ENCODE measurements at regions not wholly inside any gene's neighbourhood (a gene's known extent, or its start where the extent isn't known, plus 50 kb on each side); places are given as distances from the start of the nearest gene placed in this dataset.

- WGBS, 2 experiments (ENCODE audit: extremely low coverage in 1 of 2, insufficient coverage in 1 of 2, insufficient read length in 1 of 2, insufficient replicate concordance in 2 of 2, low coverage in 1 of 2, low lambda C conversion rate in 2 of 2, missing lambda C conversion rate in 1 of 2) = 85% methylated on average over 1 of the region's 1 CpG; no CpG with 5 or more reads in 1 of the 2 experiments
- H3K23me2 ChIP-seq (ENCODE audit: low read depth, low read length) = no peaks in the 10 kb centered on the region
- no peak overlapping the region for H3K18ac ChIP-seq (ENCODE audit: extremely low read depth, low read length)
- H3K4me3 ChIP-seq (ENCODE audit: extremely low read depth in 1 of 4, insufficient read depth in 2 of 4, low read depth in 3 of 4, low read length in 4 of 4) = no peak overlapping the region
- no peak overlapping the region for H4K91ac ChIP-seq (replicated peaks; ENCODE audit: insufficient read length, low read length)
- H2BK120ac ChIP-seq (replicated peaks; ENCODE audit: low read depth, low read length) = no peak overlapping the region
- H3K79me2 ChIP-seq (ENCODE audit: control insufficient read depth in 1 of 2, insufficient read depth in 2 of 2, low read length in 2 of 2) = no peaks in the 10 kb centered on the region
- ChIA-PET POLR2A (ENCODE audit: partially characterized antibody) (interaction anchor here (0.5 kb wide), 1 partner anchor 376 kb away, joined by 3 read pairs; no protein-coding TSS in a partner anchor), CTCF (ENCODE audit: partially characterized antibody) (interaction anchor here (1.1 kb wide), 1 partner anchor 398 kb away, joined by 3 read pairs; no protein-coding TSS in a partner anchor)
- H4K8ac ChIP-seq (ENCODE audit: extremely low read depth, insufficient read depth, low read length) = no peak overlapping the region
- H3K4me2 ChIP-seq (ENCODE audit: insufficient read depth in 1 of 2, low read depth in 2 of 2, low read length in 2 of 2) = no peak overlapping the region
- H2BK5ac ChIP-seq (ENCODE audit: low read depth, low read length) = no peak overlapping the region
- no peak overlapping the region for H3K56ac ChIP-seq (replicated peaks; ENCODE audit: insufficient read length, low read depth, low read length)
- H2AK5ac ChIP-seq (ENCODE audit: low read depth, low read length) = no peak overlapping the region
- FAIRE-seq (no peak), DNase-seq (ENCODE audit: low read depth in 1 of 2, low spot score in 2 of 2) (no peak)
- H3K9me3 ChIP-seq (ENCODE audit: insufficient read depth in 2 of 2, low read depth in 1 of 2, low read length in 1 of 2) = peaks cover 0 to 1% of the 10 kb centered on the region in 2 experiments; a peak in 2 of 4 replicates
- no peak overlapping the region for H3K9ac ChIP-seq (replicated peaks in 1 of 4; ENCODE audit: extremely low read depth in 1 of 4, low read depth in 3 of 4, low read length in 3 of 4)
- no peaks in the 10 kb centered on the region for H3K79me1 ChIP-seq (ENCODE audit: low read depth, low read length)
- no peak overlapping the region for H3K14ac ChIP-seq (ENCODE audit: insufficient read length)
- no peak for TF ChIP-seq POLR2A (IDR thresholded peaks at IDR 0.05; ENCODE audit: control extremely low read depth in 1 of 2, low read depth in 2 of 2, low read length in 2 of 2)
- TF ChIP-seq RBBP5 (IDR thresholded peaks at IDR 0.05; ENCODE audit: borderline replicate concordance, low read depth, low read length) = no peak
- TF ChIP-seq CTBP2 (IDR thresholded peaks at IDR 0.05; ENCODE audit: borderline replicate concordance, insufficient read depth, insufficient read length, low read length) = no peak
- no peak for TF ChIP-seq CTCF (IDR thresholded peaks at IDR 0.05; ENCODE audit: control extremely low read depth in 1 of 3, insufficient read depth in 1 of 3, low read depth in 1 of 3, low read length in 3 of 3)
- TF ChIP-seq KDM4A (IDR thresholded peaks at IDR 0.05; ENCODE audit: low read depth, low read length, severe bottlenecking) = no peak
- TF ChIP-seq SIX5 (IDR thresholded peaks at IDR 0.05; ENCODE audit: low read depth, low read length) = no peak
- no peak for TF ChIP-seq YY1 (IDR thresholded peaks at IDR 0.05; ENCODE audit: low read depth, low read length)
- no peaks in the 10 kb centered on the region for H3K27me3 ChIP-seq (replicated peaks in 1 of 4; ENCODE audit: control insufficient read depth in 3 of 4, extremely low read depth in 1 of 4, insufficient read depth in 3 of 4, low read length in 3 of 4)
- no peak overlapping the region for H2BK15ac ChIP-seq (ENCODE audit: low read length)
- no peak overlapping the region for H3K4ac ChIP-seq (replicated peaks; ENCODE audit: insufficient read length, low read depth, low read length)
- no peak overlapping the region for H3K23ac ChIP-seq (ENCODE audit: insufficient read length)
- no peaks in the 10 kb centered on the region for H4K20me1 ChIP-seq (replicated peaks in 1 of 2; ENCODE audit: control insufficient read depth in 1 of 2, insufficient read depth in 2 of 2, low read length in 2 of 2)
- H3K4me1 ChIP-seq (replicated peaks in 1 of 4; ENCODE audit: control insufficient read depth in 3 of 4, insufficient read depth in 4 of 4, low read length in 3 of 4) = no peaks in the 10 kb centered on the region
- no peak overlapping the region for H4K5ac ChIP-seq (ENCODE audit: insufficient read length, low read depth, low read length)
- no peaks in the 10 kb centered on the region for H3K36me3 ChIP-seq (ENCODE audit: control insufficient read depth in 2 of 4, insufficient read depth in 4 of 4, low read length in 3 of 4)
- no peak overlapping the region for H2AFZ ChIP-seq (ENCODE audit: low read length)
- H2BK20ac ChIP-seq (ENCODE audit: low read length) = no peak overlapping the region
- no peak overlapping the region for H3K27ac ChIP-seq (ENCODE audit: low read depth, low read length)
- H2BK12ac ChIP-seq (ENCODE audit: low read depth, low read length) = no peak overlapping the region
Observed at GRCh38 chr3:193174140-193174539, 66.9 kb upstream of the PLAAT1 start.
